ENCODE measurements at regions not wholly inside any gene's neighbourhood (a gene's known extent, or its start where the extent isn't known, plus 50 kb on each side); places are given as distances from the start of the nearest gene placed in this dataset.
A peak's percentile ranks its signal among the peaks of the same experiment; 100 is the strongest.
"Not testable (repeated sequence)": the region's sequence is repeated elsewhere in the genome, so short reads cannot be mapped to it uniquely, and the experiment has no call there.

DNA sequence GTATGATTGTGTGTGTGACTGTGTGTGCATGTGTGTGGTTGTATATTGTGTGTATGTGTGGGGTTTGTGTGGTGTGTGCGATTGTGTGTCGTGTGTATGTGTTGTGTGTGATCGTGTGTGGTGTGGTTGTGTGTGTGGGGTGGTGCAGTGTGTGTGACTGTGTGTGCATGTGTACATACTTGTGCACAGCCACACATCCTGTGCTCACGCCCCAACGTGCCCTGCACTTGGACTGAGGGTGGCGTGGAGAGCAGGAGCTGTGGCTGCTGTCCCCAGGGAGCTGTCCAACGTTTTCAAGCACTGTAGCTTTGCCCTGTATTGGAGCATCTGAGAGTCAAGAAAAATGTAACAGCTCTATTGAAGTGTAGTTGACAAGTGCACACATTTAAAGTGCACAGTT, 243.2 kb upstream of the HDAC4 start:
- TF ChIP-seq, protein P1, sequence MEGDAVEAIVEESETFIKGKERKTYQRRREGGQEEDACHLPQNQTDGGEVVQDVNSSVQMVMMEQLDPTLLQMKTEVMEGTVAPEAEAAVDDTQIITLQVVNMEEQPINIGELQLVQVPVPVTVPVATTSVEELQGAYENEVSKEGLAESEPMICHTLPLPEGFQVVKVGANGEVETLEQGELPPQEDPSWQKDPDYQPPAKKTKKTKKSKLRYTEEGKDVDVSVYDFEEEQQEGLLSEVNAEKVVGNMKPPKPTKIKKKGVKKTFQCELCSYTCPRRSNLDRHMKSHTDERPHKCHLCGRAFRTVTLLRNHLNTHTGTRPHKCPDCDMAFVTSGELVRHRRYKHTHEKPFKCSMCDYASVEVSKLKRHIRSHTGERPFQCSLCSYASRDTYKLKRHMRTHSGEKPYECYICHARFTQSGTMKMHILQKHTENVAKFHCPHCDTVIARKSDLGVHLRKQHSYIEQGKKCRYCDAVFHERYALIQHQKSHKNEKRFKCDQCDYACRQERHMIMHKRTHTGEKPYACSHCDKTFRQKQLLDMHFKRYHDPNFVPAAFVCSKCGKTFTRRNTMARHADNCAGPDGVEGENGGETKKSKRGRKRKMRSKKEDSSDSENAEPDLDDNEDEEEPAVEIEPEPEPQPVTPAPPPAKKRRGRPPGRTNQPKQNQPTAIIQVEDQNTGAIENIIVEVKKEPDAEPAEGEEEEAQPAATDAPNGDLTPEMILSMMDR (IDR thresholded peaks at IDR 0.05; ENCODE audit: unreplicated experiment), result no peak
- Mint-ChIP-seq H3K4me1 (ENCODE audit: unreplicated experiment) (no peaks in the 10 kb centered on the region), H3K4me3 (ENCODE audit: unreplicated experiment) (no peak overlapping the region), H3K9me3 (ENCODE audit: unreplicated experiment) (no peaks in the 10 kb centered on the region), H3K27ac (ENCODE audit: unreplicated experiment) (no peak overlapping the region), H3K36me3 (ENCODE audit: low read depth, unreplicated experiment) (peaks cover 3% of the 10 kb centered on the region), H3K27me3 (ENCODE audit: unreplicated experiment) (peaks cover 2% of the 10 kb centered on the region)
- DNase-seq (ENCODE audit: low spot score), result peak; percentile 30

DNA sequence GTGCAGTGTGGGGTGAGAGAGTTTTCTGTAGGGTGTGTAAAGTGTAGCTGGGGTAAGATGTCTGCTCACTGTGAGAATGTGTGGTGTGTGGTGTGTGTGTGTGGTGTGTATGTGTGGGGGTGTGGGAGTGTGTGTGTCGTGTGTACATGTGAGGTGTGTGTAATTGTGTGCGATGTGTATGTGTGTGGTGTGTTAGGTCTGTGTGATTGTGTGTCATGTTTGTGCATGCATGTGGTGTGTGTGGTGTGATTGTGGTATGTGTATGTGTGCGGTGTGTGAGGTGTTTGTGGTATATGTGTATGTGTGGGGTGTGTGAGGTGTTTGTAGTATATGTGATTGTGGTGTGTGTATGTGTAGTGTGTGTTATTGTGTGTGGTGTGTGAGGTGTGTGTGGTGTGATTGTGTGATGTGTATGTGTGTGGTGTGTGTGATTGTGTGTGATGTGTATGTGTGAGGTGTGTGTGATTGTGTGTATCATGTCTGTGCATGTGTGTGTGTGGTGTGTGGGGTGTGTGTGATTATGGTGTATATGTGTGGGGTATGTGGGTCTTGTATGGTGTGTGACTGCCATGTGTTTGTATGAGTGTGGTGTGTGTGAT, 241.7 kb upstream of the HDAC4 start:
- Mint-ChIP-seq H3K27ac (ENCODE audit: unreplicated experiment) (no peak overlapping the region), H3K27me3 (ENCODE audit: unreplicated experiment) (peaks cover 2% of the 10 kb centered on the region), H3K4me1 (ENCODE audit: unreplicated experiment) (no peaks in the 10 kb centered on the region), H3K4me3 (ENCODE audit: unreplicated experiment) (no peak overlapping the region), H3K9me3 (ENCODE audit: unreplicated experiment) (no peaks in the 10 kb centered on the region), H3K36me3 (ENCODE audit: low read depth, unreplicated experiment) (peaks cover 3% of the 10 kb centered on the region)
- no peak for DNase-seq (ENCODE audit: low spot score)
- TF ChIP-seq, protein P1 (IDR thresholded peaks at IDR 0.05; ENCODE audit: unreplicated experiment), result no peak

DNA sequence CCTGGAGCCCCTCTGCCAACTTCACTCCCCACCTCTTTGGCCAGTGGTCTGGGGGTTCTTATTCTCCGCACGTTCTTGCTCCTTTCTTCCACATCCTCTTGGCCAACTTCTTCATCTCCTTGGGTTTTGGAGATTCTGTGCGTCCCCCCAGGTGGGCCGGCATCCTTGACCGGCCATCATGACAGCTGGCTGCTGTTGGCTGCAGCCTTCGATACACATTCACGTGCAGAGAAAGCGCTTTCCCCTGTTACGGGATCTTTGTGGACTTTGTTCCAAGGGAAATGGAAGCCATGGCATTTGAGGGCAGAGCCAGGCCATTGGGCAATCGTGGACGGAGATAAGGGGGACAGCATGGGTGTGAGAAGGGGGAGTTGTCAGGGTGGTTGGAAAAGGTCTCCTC, 241.1 kb upstream of the HDAC4 start:
- H3K9me3 Mint-ChIP-seq (ENCODE audit: unreplicated experiment); H3K4me3 Mint-ChIP-seq (ENCODE audit: unreplicated experiment); H3K27ac Mint-ChIP-seq (ENCODE audit: unreplicated experiment); H3K4me1 Mint-ChIP-seq (ENCODE audit: unreplicated experiment); H3K27me3 Mint-ChIP-seq (ENCODE audit: unreplicated experiment); H3K36me3 Mint-ChIP-seq (ENCODE audit: low read depth, unreplicated experiment); DNase-seq (ENCODE audit: low spot score): not testable (repeated sequence)

DNA sequence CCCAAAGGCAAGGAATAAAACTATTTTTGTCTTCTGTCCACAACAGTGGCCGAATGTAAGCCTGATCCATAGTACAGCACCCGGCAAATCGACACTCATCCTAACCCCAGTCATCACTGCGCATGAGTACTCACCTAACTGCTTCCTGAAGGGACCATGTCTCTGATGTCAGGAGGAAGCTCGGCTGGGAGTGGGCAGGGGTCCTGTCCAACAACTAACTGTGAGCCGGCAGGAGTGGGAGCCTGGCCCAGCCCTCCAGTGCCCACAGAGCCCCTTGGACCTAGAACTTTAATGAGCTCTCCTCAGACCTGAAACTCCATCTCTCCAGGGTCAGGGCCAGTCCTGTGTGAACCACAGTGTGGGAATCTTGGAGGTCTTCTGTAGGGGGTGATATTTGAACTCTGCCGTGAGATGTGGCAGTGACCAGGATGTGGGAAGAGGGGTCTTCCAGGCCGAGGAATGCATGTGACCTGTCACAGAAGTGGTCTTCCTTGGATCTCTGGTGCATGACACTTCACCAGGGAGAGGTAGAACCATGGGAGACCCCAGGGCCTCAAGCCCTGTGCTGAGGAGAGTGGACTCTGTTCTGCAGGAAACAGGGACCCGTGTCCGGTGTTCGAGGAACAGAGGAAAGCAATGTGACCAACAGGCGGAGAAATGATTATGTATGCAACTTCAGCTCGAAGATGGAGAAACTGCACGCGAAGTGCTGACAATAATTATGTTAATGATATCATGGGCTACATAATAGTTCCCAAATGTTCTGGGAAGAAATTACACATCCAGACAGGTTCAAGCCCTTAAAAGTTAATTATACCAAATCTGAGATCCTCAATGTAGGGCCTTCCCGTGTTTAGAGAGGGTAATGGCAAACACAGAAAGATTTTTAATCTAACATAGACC, 240.1 kb upstream of the HDAC4 start:
- peaks cover 3% of the 10 kb centered on the region for H3K36me3 Mint-ChIP-seq (ENCODE audit: low read depth, unreplicated experiment)
- H3K27ac Mint-ChIP-seq (ENCODE audit: unreplicated experiment), result no peak overlapping the region
- H3K4me1 Mint-ChIP-seq (ENCODE audit: unreplicated experiment), result no peaks in the 10 kb centered on the region
- H3K9me3 Mint-ChIP-seq (ENCODE audit: unreplicated experiment), result no peaks in the 10 kb centered on the region
- H3K4me3 Mint-ChIP-seq (ENCODE audit: unreplicated experiment), result no peak overlapping the region
- peaks cover 3% of the 10 kb centered on the region for H3K27me3 Mint-ChIP-seq (ENCODE audit: unreplicated experiment)
- DNase-seq (ENCODE audit: low spot score), result no peak
- TF ChIP-seq, protein P1 (IDR thresholded peaks at IDR 0.05; ENCODE audit: unreplicated experiment), result no peak

DNA sequence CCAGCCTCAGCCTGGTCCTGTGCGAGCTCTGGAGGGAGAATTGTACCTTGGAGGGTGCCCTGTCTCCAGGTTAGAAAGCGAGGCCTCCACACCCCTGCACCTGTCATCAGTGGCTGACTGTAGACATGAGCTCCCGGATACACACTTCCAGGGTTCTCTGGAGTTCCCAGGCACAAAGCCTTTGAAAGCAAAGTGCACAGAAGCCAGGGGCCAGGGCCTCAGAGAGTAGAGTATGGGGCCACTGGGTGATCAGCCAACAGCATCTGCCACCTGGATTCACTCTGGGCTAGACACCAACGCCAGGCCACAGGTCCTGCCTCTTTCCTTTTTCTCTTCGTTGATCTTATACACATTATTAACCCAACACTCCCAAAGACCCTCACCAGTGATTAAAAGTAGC, 239.4 kb upstream of the HDAC4 start:
- TF ChIP-seq, protein P1 (IDR thresholded peaks at IDR 0.05; ENCODE audit: unreplicated experiment), result no peak
- Mint-ChIP-seq H3K27ac (ENCODE audit: unreplicated experiment) (no peak overlapping the region), H3K36me3 (ENCODE audit: low read depth, unreplicated experiment) (peaks cover 3% of the 10 kb centered on the region), H3K4me3 (ENCODE audit: unreplicated experiment) (no peak overlapping the region), H3K27me3 (ENCODE audit: unreplicated experiment) (peaks cover 3% of the 10 kb centered on the region), H3K4me1 (ENCODE audit: unreplicated experiment) (no peaks in the 10 kb centered on the region), H3K9me3 (ENCODE audit: unreplicated experiment) (no peaks in the 10 kb centered on the region)
- no peak for DNase-seq (ENCODE audit: low spot score)

Data from endothelial cell (in vitro differentiated cells).